ENCODE measurements at regions not wholly inside any gene's neighbourhood (a gene's known extent, or its start where the extent isn't known, plus 50 kb on each side); places are given as distances from the start of the nearest gene placed in this dataset.

GRCh38 chr16:54521327-54521726 is 234.7 kb upstream of the IRX3 start:
- DNase-seq = no peak
- H3K4me1 ChIP-seq (ENCODE audit: low read depth) = no peaks in the 10 kb centered on the region
- no peaks in the 10 kb centered on the region for H3K9me3 ChIP-seq
- no peak for ATAC-seq
- no peak for TF ChIP-seq CTCF (IDR thresholded peaks at IDR 0.05)
- no peaks in the 10 kb centered on the region for H3K36me3 ChIP-seq (ENCODE audit: low read depth)
- H3K4me3 ChIP-seq = no peak overlapping the region
- intact Hi-C loops (cut with DNase I, micrococcal nuclease) = no loop called here

DNA sequence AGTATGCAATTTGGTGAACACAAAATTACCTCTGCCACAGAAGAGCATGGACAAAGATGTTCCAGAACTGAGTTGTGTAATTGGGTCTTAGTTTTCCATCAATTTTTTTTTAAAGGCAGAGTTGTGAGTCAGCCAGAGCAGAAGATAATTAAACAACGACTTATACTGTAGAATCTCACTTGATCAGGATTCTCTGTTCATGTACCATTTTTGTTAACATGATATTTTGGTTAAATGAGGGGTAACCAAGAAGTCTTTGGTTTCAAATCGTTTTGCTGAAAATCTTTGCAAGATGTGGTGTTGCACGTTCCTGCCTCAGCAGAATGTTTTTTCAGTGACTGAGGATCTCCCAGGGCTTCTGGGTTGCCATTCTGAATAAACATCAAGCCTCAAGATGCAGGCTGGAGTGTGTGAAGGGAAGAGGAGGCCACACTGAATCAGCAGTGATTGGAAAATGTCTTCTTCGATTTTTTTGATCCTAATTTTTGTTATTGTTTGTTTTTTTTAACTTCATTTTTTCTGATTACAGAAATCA is 232.6 kb upstream of the IRX3 start:
- Histone ChIP-seq H3K4me1 (ENCODE audit: low read depth) (no peaks in the 10 kb centered on the region), H3K4me3 (no peak overlapping the region), H3K36me3 (ENCODE audit: low read depth) (no peaks in the 10 kb centered on the region), H3K9me3 (no peaks in the 10 kb centered on the region)
- ATAC-seq = no peak
- intact Hi-C loops (cut with DNase I, micrococcal nuclease) = no loop called here
- no peak for DNase-seq
- no peak for TF ChIP-seq CTCF (IDR thresholded peaks at IDR 0.05)

GRCh38 chr16:54517181-54517580 is 230.6 kb upstream of the IRX3 start:
- Histone ChIP-seq H3K9me3 (no peaks in the 10 kb centered on the region), H3K4me3 (no peak overlapping the region), H3K4me1 (ENCODE audit: low read depth) (no peaks in the 10 kb centered on the region), H3K36me3 (ENCODE audit: low read depth) (no peaks in the 10 kb centered on the region)
- no peak for TF ChIP-seq CTCF (IDR thresholded peaks at IDR 0.05)
- DNase-seq (no peak), ATAC-seq (no peak)
- intact Hi-C loops (cut with DNase I, micrococcal nuclease) = no loop called here

DNA sequence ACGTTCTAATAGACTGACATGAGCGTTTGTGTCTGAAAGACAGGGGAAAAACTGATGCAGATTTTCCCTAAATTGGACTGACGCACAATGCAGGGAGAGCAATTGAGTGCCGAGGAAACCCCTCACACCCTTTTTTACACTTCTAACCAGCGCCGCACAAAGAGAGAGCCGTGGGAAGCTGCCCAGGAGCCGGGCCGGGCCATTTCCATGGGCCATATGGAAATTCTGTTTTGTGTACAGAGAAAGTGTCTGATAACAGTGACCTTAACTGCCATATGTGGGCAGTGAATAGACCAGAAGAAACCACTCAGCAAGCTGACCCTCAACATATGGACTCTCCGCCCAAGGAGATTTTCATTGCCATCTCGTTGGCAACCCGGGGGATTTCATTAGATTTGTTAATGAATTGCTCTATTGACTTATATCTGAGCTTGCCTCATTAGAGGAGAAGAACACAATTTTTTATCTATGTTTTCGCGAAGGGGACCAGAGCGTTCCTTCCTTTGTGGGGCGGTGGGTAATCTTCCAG is 225.9 kb upstream of the IRX3 start:
- H3K4me3 ChIP-seq = no peak overlapping the region
- no peaks in the 10 kb centered on the region for H3K9me3 ChIP-seq
- H3K4me1 ChIP-seq (ENCODE audit: low read depth) = no peaks in the 10 kb centered on the region
- ATAC-seq (no peak), DNase-seq (no peak)
- no peaks in the 10 kb centered on the region for H3K36me3 ChIP-seq (ENCODE audit: low read depth)
- no peak for TF ChIP-seq CTCF (IDR thresholded peaks at IDR 0.05)
- intact Hi-C loops (cut with DNase I, micrococcal nuclease) = no loop called here

- no peak for DNase-seq
- intact Hi-C loops (cut with DNase I, micrococcal nuclease) = no loop called here
- TF ChIP-seq CTCF (IDR thresholded peaks at IDR 0.05) = no peak
- no peak for ATAC-seq
- Histone ChIP-seq H3K4me1 (ENCODE audit: low read depth) (no peaks in the 10 kb centered on the region), H3K9me3 (no peaks in the 10 kb centered on the region), H3K4me3 (no peak overlapping the region), H3K36me3 (ENCODE audit: low read depth) (no peaks in the 10 kb centered on the region)
Measured at GRCh38 chr16:54511222-54511731, 224.7 kb upstream of the IRX3 start.
